Activated T-helper 1 cell treated with anti-CD3 and anti-CD28 coated beads, Interleukin-12 subunit alpha, Interleukin-12 subunit beta, Interleukin-2, Interleukin-4 antibody, amounts not matched to agents 30 ng/mL and 10 ng/mL and 1 ng/mL, durations not matched to agents 14 hours and 24 hours and 36 hours (primary cell): ENCODE measurements at regions not wholly inside any gene's neighbourhood (a gene's known extent, or its start where the extent isn't known, plus 50 kb on each side); places are given as distances from the start of the nearest gene placed in this dataset.
"Not testable (repeated sequence)": the region's sequence is repeated elsewhere in the genome, so short reads cannot be mapped to it uniquely, and the experiment has no call there.

Experiments
- DNase-seq: peaks from one replicate; pipeline ENCODE4 v3.0.0; 2021; ENCODE audit warnings: low spot score
- H3K27ac Mint-ChIP-seq: one replicate; pipeline ENCODE4 v1.8.0; 2021; ENCODE audit warnings: mild to moderate bottlenecking, mixed read lengths
- H3K27me3 Mint-ChIP-seq: one replicate; pipeline ENCODE4 v1.8.0; 2022; ENCODE audit warnings: mild to moderate bottlenecking, moderate library complexity, mixed read lengths; ENCODE audit not compliant: insufficient read depth
- H3K36me3 Mint-ChIP-seq: one replicate; pipeline ENCODE4 v1.8.0; 2021; ENCODE audit warnings: low read depth, mixed read lengths
- H3K4me1 Mint-ChIP-seq: one replicate; pipeline ENCODE4 v1.8.0; 2021; ENCODE audit warnings: low read depth, mixed read lengths
- H3K4me3 Mint-ChIP-seq: one replicate; pipeline ENCODE4 v1.8.0; 2021; ENCODE audit warnings: mild to moderate bottlenecking, moderate library complexity, mixed read lengths
- H3K9me3 Mint-ChIP-seq: one replicate; pipeline ENCODE4 v1.8.0; 2021; ENCODE audit warnings: mixed read lengths
- intact Hi-C: fragments of 100-400 bp; cut with micrococcal nuclease; formaldehyde crosslinking; loops from one replicate; pipeline ENCODE4 v1.15.1; 2024

- Mint-ChIP-seq H3K4me3 (no peak overlapping the region), H3K27ac (no peak overlapping the region), H3K4me1 (no peaks in the 10 kb centered on the region), H3K9me3 (no peaks in the 10 kb centered on the region), H3K27me3 (no peaks in the 10 kb centered on the region), H3K36me3 (no peaks in the 10 kb centered on the region)
- DNase-seq: no peak
- intact Hi-C loops: no loop called here
Measured at GRCh38 chr4:111417521-111417920, 727.7 kb upstream of the FAM241A start.

GRCh38 chr4:111433441-111433840 lies 711.8 kb upstream of the FAM241A start:
- H3K27me3 Mint-ChIP-seq: no peaks in the 10 kb centered on the region
- H3K27ac Mint-ChIP-seq: no peak overlapping the region
- no peak for DNase-seq
- H3K9me3 Mint-ChIP-seq: peaks cover 2% of the 10 kb centered on the region
- no peaks in the 10 kb centered on the region for H3K4me1 Mint-ChIP-seq
- intact Hi-C loops: no loop called here
- no peaks in the 10 kb centered on the region for H3K36me3 Mint-ChIP-seq
- no peak overlapping the region for H3K4me3 Mint-ChIP-seq

GRCh38 chr4:111434586-111434985 lies 710.7 kb upstream of the FAM241A start:
- Mint-ChIP-seq H3K9me3 (no peaks in the 10 kb centered on the region), H3K36me3 (no peaks in the 10 kb centered on the region), H3K4me3 (no peak overlapping the region), H3K27me3 (no peaks in the 10 kb centered on the region), H3K4me1 (no peaks in the 10 kb centered on the region), H3K27ac (no peak overlapping the region)
- intact Hi-C loops: no loop called here
- no peak for DNase-seq

- H3K27ac Mint-ChIP-seq: no peak overlapping the region
- H3K4me3 Mint-ChIP-seq: no peak overlapping the region
- H3K9me3 Mint-ChIP-seq: no peaks in the 10 kb centered on the region
- DNase-seq: no peak
- no peaks in the 10 kb centered on the region for H3K36me3 Mint-ChIP-seq
- H3K27me3 Mint-ChIP-seq: no peaks in the 10 kb centered on the region
- intact Hi-C loops: no loop called here
- no peaks in the 10 kb centered on the region for H3K4me1 Mint-ChIP-seq
Measured at GRCh38 chr4:111435986-111436744, 709.1 kb upstream of the FAM241A start.

- Mint-ChIP-seq H3K9me3 (no peaks in the 10 kb centered on the region), H3K4me3 (no peak overlapping the region), H3K27me3 (no peaks in the 10 kb centered on the region), H3K4me1 (no peaks in the 10 kb centered on the region), H3K27ac (no peak overlapping the region), H3K36me3 (no peaks in the 10 kb centered on the region)
- intact Hi-C loops: no loop called here
- no peak for DNase-seq
Measured at GRCh38 chr4:111441687-111442086, 703.6 kb upstream of the FAM241A start.

GRCh38 chr4:111444836-111445235 lies 700.4 kb upstream of the FAM241A start:
- H3K27ac Mint-ChIP-seq, intact Hi-C loops, DNase-seq, H3K36me3 Mint-ChIP-seq, H3K9me3 Mint-ChIP-seq, H3K27me3 Mint-ChIP-seq, H3K4me1 Mint-ChIP-seq, H3K4me3 Mint-ChIP-seq: not testable (repeated sequence)

- H3K4me1 Mint-ChIP-seq: no peaks in the 10 kb centered on the region
- no peak overlapping the region for H3K27ac Mint-ChIP-seq
- intact Hi-C loops: no loop called here
- no peak for DNase-seq
- no peaks in the 10 kb centered on the region for H3K36me3 Mint-ChIP-seq
- H3K4me3 Mint-ChIP-seq: no peak overlapping the region
- H3K9me3 Mint-ChIP-seq: no peaks in the 10 kb centered on the region
- no peaks in the 10 kb centered on the region for H3K27me3 Mint-ChIP-seq
Measured at GRCh38 chr4:111449657-111450056, 695.6 kb upstream of the FAM241A start.

- no peak for DNase-seq
- Mint-ChIP-seq H3K4me1 (no peaks in the 10 kb centered on the region), H3K36me3 (no peaks in the 10 kb centered on the region), H3K4me3 (no peak overlapping the region), H3K27ac (no peak overlapping the region), H3K27me3 (no peaks in the 10 kb centered on the region), H3K9me3 (no peaks in the 10 kb centered on the region)
- intact Hi-C loops: no loop called here
Measured at GRCh38 chr4:111450867-111451266, 694.4 kb upstream of the FAM241A start.

GRCh38 chr4:111453216-111453615 lies 692.0 kb upstream of the FAM241A start:
- H3K27me3 Mint-ChIP-seq: no peaks in the 10 kb centered on the region
- DNase-seq: no peak
- H3K36me3 Mint-ChIP-seq: no peaks in the 10 kb centered on the region
- no peak overlapping the region for H3K4me3 Mint-ChIP-seq
- H3K9me3 Mint-ChIP-seq: no peaks in the 10 kb centered on the region
- no peaks in the 10 kb centered on the region for H3K4me1 Mint-ChIP-seq
- intact Hi-C loops: no loop called here
- H3K27ac Mint-ChIP-seq: no peak overlapping the region

GRCh38 chr4:111454961-111455360 lies 690.3 kb upstream of the FAM241A start:
- Mint-ChIP-seq H3K4me1 (no peaks in the 10 kb centered on the region), H3K9me3 (no peaks in the 10 kb centered on the region), H3K4me3 (no peak overlapping the region), H3K27ac (no peak overlapping the region), H3K36me3 (no peaks in the 10 kb centered on the region), H3K27me3 (no peaks in the 10 kb centered on the region)
- no peak for DNase-seq
- intact Hi-C loops: no loop called here

GRCh38 chr4:111464251-111465045 lies 680.8 kb upstream of the FAM241A start:
- H3K36me3 Mint-ChIP-seq: no peaks in the 10 kb centered on the region
- no peaks in the 10 kb centered on the region for H3K27me3 Mint-ChIP-seq
- no peak overlapping the region for H3K4me3 Mint-ChIP-seq
- no peak for DNase-seq
- intact Hi-C loops: no loop called here
- H3K9me3 Mint-ChIP-seq: no peaks in the 10 kb centered on the region
- H3K4me1 Mint-ChIP-seq: no peaks in the 10 kb centered on the region
- no peak overlapping the region for H3K27ac Mint-ChIP-seq

- H3K27ac Mint-ChIP-seq: no peak overlapping the region
- H3K36me3 Mint-ChIP-seq: no peaks in the 10 kb centered on the region
- intact Hi-C loops: no loop called here
- no peak for DNase-seq
- H3K27me3 Mint-ChIP-seq: no peaks in the 10 kb centered on the region
- H3K9me3 Mint-ChIP-seq: no peaks in the 10 kb centered on the region
- no peaks in the 10 kb centered on the region for H3K4me1 Mint-ChIP-seq
- no peak overlapping the region for H3K4me3 Mint-ChIP-seq
Measured at GRCh38 chr4:111466811-111467604, 678.2 kb upstream of the FAM241A start.

- H3K4me1 Mint-ChIP-seq: no peaks in the 10 kb centered on the region
- DNase-seq: no peak
- H3K9me3 Mint-ChIP-seq: no peaks in the 10 kb centered on the region
- H3K36me3 Mint-ChIP-seq: no peaks in the 10 kb centered on the region
- no peak overlapping the region for H3K4me3 Mint-ChIP-seq
- no peaks in the 10 kb centered on the region for H3K27me3 Mint-ChIP-seq
- intact Hi-C loops: no loop called here
- H3K27ac Mint-ChIP-seq: no peak overlapping the region
Measured at GRCh38 chr4:111475001-111475400, 670.3 kb upstream of the FAM241A start.
